ENCODE measurements at regions not wholly inside any gene's neighbourhood (a gene's known extent, or its start where the extent isn't known, plus 50 kb on each side); places are given as distances from the start of the nearest gene placed in this dataset.

DNA sequence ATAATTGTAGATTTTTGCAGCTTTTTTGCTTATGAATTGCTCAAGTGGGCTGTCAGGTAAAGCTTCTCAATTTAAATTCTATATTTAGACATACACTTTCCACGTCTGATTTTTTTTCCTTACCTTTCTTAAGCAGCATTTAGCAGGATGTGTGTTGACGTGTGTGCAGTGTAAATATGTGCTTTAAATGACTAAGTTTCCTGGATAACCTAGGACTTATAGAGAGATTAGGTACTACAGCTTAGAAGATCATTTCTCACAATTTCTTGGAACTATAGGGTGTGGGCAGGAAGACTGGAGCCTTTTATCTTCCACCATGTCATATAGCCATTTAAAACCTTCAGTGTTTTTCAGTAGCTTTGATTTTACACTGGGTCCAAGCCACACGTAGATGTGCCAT is 263.5 kb downstream of the NOVA1 start:
- TF ChIP-seq, protein P1, sequence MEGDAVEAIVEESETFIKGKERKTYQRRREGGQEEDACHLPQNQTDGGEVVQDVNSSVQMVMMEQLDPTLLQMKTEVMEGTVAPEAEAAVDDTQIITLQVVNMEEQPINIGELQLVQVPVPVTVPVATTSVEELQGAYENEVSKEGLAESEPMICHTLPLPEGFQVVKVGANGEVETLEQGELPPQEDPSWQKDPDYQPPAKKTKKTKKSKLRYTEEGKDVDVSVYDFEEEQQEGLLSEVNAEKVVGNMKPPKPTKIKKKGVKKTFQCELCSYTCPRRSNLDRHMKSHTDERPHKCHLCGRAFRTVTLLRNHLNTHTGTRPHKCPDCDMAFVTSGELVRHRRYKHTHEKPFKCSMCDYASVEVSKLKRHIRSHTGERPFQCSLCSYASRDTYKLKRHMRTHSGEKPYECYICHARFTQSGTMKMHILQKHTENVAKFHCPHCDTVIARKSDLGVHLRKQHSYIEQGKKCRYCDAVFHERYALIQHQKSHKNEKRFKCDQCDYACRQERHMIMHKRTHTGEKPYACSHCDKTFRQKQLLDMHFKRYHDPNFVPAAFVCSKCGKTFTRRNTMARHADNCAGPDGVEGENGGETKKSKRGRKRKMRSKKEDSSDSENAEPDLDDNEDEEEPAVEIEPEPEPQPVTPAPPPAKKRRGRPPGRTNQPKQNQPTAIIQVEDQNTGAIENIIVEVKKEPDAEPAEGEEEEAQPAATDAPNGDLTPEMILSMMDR (IDR thresholded peaks at IDR 0.05; ENCODE audit: low read depth, low read length, poor library complexity, severe bottlenecking), result no peak
- TF ChIP-seq EZH2phosphoT487 (IDR thresholded peaks at IDR 0.05; ENCODE audit: borderline replicate concordance, low read length), result no peak

All from DOHH2 (cell line).